ENCODE measurements at regions not wholly inside any gene's neighbourhood (a gene's known extent, or its start where the extent isn't known, plus 50 kb on each side); places are given as distances from the start of the nearest gene placed in this dataset.

- Mint-ChIP-seq H3K27ac (no peak overlapping the region), H3K4me1 (no peaks in the 10 kb centered on the region), H3K27me3 (no peaks in the 10 kb centered on the region), H3K9me3 (ENCODE audit: insufficient read depth) (no peaks in the 10 kb centered on the region), H3K4me3 (no peak overlapping the region)
- TF ChIP-seq CTCF (IDR thresholded peaks at IDR 0.05), result no peak
- no peak for TF ChIP-seq EZH2 (IDR thresholded peaks at IDR 0.05; ENCODE audit: borderline replicate concordance, insufficient read depth, low read depth, low read length, poor library complexity, severe bottlenecking)
- H2AFZ ChIP-seq (ENCODE audit: insufficient read depth, low read depth, low read length, poor library complexity, severe bottlenecking), result no peak overlapping the region
- no peaks in the 10 kb centered on the region for H3K4me1 ChIP-seq (ENCODE audit: control insufficient read depth in 2 of 2, insufficient read depth in 2 of 2, low read length in 2 of 2)
- no peaks in the 10 kb centered on the region for H4K20me1 ChIP-seq (ENCODE audit: control insufficient read depth, insufficient read depth, low read length, poor library complexity, severe bottlenecking)
- H3K4me2 ChIP-seq (replicated peaks; ENCODE audit: low read depth, low read length, poor library complexity, severe bottlenecking), result no peak overlapping the region
- H3K4me3 ChIP-seq (ENCODE audit: control extremely low read depth in 1 of 5, extremely low read depth in 1 of 5, insufficient read depth in 1 of 5, low read depth in 2 of 5, low read length in 4 of 5), result no peak overlapping the region
- 75% methylated on average over 1 of the region's 2 CpGs for WGBS (ENCODE audit: insufficient coverage)
- ATAC-seq (ENCODE audit: low read depth) (no peak), DNase-seq (no peak)
- H3K9me3 ChIP-seq (ENCODE audit: control extremely low read depth in 1 of 3, control insufficient read depth in 2 of 3, insufficient read depth in 1 of 3, low read length in 2 of 3), result no peaks in the 10 kb centered on the region
- H3K27ac ChIP-seq (ENCODE audit: low read length in 2 of 2), result no peak overlapping the region
- H3K9ac ChIP-seq (ENCODE audit: low read length), result no peak overlapping the region
- intact Hi-C loops (cut with micrococcal nuclease), result no loop called here
- POLR2A ChIA-PET, result no interaction called here
- CTCF ChIA-PET, result no interaction called here
- no peaks in the 10 kb centered on the region for H3K36me3 ChIP-seq (replicated peaks in 1 of 2; ENCODE audit: control extremely low read depth in 1 of 2, control insufficient read depth in 1 of 2, extremely low read depth in 1 of 2, insufficient read depth in 2 of 2, low read length in 1 of 2)
- no peaks in the 10 kb centered on the region for H3K79me2 ChIP-seq (ENCODE audit: control insufficient read depth, insufficient read depth, low read length)
- no peaks in the 10 kb centered on the region for H3K27me3 ChIP-seq (replicated peaks in 1 of 4; ENCODE audit: control extremely low read depth in 1 of 4, control insufficient read depth in 3 of 4, insufficient read depth in 4 of 4, low read length in 3 of 4)
These were observed 357.6 kb downstream of the RFC3 start for GRCh38 chr13:34175551-34175950.

DNA sequence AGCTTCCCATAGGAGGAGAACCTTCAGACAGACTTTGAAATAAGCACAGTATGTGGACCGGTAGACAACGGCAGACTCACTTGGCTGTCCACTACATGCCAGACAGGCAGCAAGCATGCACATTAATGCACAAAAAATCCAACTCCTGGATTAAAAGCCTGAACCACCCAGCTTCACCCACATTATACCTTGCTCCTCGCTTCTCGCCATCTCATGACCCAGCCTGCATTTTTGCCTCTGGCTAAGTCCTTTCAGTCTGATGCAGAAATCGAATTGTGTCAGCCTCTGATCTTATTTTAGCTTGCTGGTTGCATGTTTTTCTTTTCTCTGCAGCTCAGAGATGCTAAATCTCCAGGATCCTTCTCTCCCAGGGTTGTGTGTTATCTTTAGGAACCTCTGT lies 358.7 kb downstream of the RFC3 start:
- H3K4me1 ChIP-seq (ENCODE audit: control insufficient read depth in 2 of 2, insufficient read depth in 2 of 2, low read length in 2 of 2), result no peaks in the 10 kb centered on the region
- no peak overlapping the region for H3K9ac ChIP-seq (ENCODE audit: low read length)
- H3K27me3 ChIP-seq (replicated peaks in 1 of 4; ENCODE audit: control extremely low read depth in 1 of 4, control insufficient read depth in 3 of 4, insufficient read depth in 4 of 4, low read length in 3 of 4), result no peaks in the 10 kb centered on the region
- 70% methylated on average over 3 of the region's 5 CpGs for WGBS (ENCODE audit: insufficient coverage)
- H3K27ac ChIP-seq (ENCODE audit: low read length in 2 of 2), result no peak overlapping the region
- Mint-ChIP-seq H3K27ac (no peak overlapping the region), H3K27me3 (no peaks in the 10 kb centered on the region), H3K4me1 (no peaks in the 10 kb centered on the region), H3K4me3 (no peak overlapping the region), H3K9me3 (ENCODE audit: insufficient read depth) (no peaks in the 10 kb centered on the region)
- H4K20me1 ChIP-seq (ENCODE audit: control insufficient read depth, insufficient read depth, low read length, poor library complexity, severe bottlenecking), result no peaks in the 10 kb centered on the region
- POLR2A ChIA-PET, result no interaction called here
- intact Hi-C loops (cut with micrococcal nuclease), result no loop called here
- no peak overlapping the region for H3K4me2 ChIP-seq (replicated peaks; ENCODE audit: low read depth, low read length, poor library complexity, severe bottlenecking)
- H3K9me3 ChIP-seq (ENCODE audit: control extremely low read depth in 1 of 3, control insufficient read depth in 2 of 3, insufficient read depth in 1 of 3, low read length in 2 of 3), result no peaks in the 10 kb centered on the region
- TF ChIP-seq CTCF (IDR thresholded peaks at IDR 0.05) (no peak), EZH2 (IDR thresholded peaks at IDR 0.05; ENCODE audit: borderline replicate concordance, insufficient read depth, low read depth, low read length, poor library complexity, severe bottlenecking) (no peak)
- CTCF ChIA-PET, result no interaction called here
- H3K79me2 ChIP-seq (ENCODE audit: control insufficient read depth, insufficient read depth, low read length), result no peaks in the 10 kb centered on the region
- H3K4me3 ChIP-seq (ENCODE audit: control extremely low read depth in 1 of 5, extremely low read depth in 1 of 5, insufficient read depth in 1 of 5, low read depth in 2 of 5, low read length in 4 of 5), result no peak overlapping the region
- DNase-seq, result no peak
- H2AFZ ChIP-seq (ENCODE audit: insufficient read depth, low read depth, low read length, poor library complexity, severe bottlenecking), result no peak overlapping the region
- no peak for ATAC-seq (ENCODE audit: low read depth)
- H3K36me3 ChIP-seq (replicated peaks in 1 of 2; ENCODE audit: control extremely low read depth in 1 of 2, control insufficient read depth in 1 of 2, extremely low read depth in 1 of 2, insufficient read depth in 2 of 2, low read length in 1 of 2), result no peaks in the 10 kb centered on the region
